ENCODE measurements at regions not wholly inside any gene's neighbourhood (a gene's known extent, or its start where the extent isn't known, plus 50 kb on each side); places are given as distances from the start of the nearest gene placed in this dataset.

- Histone ChIP-seq H3K36me3 (no peaks in the 10 kb centered on the region), H3K27ac (no peak overlapping the region), H3K9me3 (no peaks in the 10 kb centered on the region), H3K4me1 (peaks cover 0 to 18% (median 10%) of the 10 kb centered on the region in 12 donors), H3K4me3 (no peak overlapping the region), H3K27me3 (no peaks in the 10 kb centered on the region)
- DNase-seq: no peak
- no peak for TF ChIP-seq POLR2A (IDR thresholded peaks at IDR 0.05)
- TF ChIP-seq, protein P1, sequence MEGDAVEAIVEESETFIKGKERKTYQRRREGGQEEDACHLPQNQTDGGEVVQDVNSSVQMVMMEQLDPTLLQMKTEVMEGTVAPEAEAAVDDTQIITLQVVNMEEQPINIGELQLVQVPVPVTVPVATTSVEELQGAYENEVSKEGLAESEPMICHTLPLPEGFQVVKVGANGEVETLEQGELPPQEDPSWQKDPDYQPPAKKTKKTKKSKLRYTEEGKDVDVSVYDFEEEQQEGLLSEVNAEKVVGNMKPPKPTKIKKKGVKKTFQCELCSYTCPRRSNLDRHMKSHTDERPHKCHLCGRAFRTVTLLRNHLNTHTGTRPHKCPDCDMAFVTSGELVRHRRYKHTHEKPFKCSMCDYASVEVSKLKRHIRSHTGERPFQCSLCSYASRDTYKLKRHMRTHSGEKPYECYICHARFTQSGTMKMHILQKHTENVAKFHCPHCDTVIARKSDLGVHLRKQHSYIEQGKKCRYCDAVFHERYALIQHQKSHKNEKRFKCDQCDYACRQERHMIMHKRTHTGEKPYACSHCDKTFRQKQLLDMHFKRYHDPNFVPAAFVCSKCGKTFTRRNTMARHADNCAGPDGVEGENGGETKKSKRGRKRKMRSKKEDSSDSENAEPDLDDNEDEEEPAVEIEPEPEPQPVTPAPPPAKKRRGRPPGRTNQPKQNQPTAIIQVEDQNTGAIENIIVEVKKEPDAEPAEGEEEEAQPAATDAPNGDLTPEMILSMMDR (IDR thresholded peaks at IDR 0.05): no peak
- intact Hi-C loops (cut with DNase I): loop anchor here in 1 of 10 donors (5.0 kb wide), 1 partner anchor 47 kb away; no protein-coding TSS in a partner anchor
- WGBS, 4 donors: 95 to 97% (median 96%) methylated on average over 6 of the region's 6 CpGs
- ATAC-seq: no peak
Measured at GRCh38 chr2:64829525-64829924, 159.7 kb upstream of the SLC1A4 start.

DNA sequence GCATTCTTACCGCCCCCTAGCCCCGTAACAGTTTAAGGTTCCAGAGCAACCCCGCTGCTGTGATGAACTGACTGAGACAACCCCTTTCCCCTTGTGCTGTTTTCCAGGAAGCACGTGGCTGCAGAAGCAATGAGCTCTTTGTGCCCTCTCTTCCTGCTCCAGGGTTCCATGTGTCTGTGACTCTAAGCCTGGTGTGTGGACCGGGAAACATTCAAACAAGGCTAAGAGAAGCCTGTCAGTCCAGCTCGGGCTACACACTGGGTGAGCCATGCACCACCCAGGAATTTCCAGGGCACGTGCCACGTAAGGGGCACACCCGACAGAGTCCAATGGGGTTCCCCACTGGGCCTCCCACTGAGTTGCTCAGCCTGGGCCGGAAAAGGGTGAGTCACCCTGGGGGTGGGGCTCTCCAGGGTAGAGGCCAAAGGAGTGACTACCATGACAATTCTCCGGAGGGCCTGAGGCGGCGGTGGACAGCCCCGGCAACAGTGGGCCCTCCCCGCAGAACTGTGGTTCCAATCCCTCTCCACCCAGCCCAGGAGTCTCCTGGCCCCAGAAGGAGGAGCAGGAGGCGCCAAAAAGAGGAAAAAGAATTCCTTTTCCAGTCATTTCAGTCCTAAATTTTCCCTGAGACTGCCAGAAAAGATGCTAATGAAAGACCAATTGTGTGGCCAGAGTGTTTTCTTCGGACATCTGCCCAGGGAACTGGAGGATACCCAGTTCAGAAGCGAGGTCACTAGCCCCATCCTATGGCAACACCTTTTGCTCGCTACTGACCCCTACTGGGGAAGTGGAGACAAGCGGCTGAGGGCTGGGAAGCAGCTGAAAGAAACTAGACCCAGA lies 157.8 kb upstream of the SLC1A4 start:
- Histone ChIP-seq H3K4me3 (peak overlapping the region in 3 of 12 donors; percentile 2 to 37 (median 9)), H3K27ac (peak overlapping the region in 11 of 12 donors; percentile 31 to 90 (median 72)), H3K27me3 (no peaks in the 10 kb centered on the region), H3K9me3 (no peaks in the 10 kb centered on the region), H3K4me1 (peaks cover 0 to 18% (median 10%) of the 10 kb centered on the region in 12 donors), H3K36me3 (no peaks in the 10 kb centered on the region)
- 40 to 54% (median 49%) methylated on average over 19 to 20 of the region's 20 CpGs for WGBS, 4 donors
- ATAC-seq: peak; percentile 79 to 98 (median 97)
- TF ChIP-seq, protein P1 (IDR thresholded peaks at IDR 0.05): peak; percentile 83 to 95 (median 88)
- no peak for TF ChIP-seq POLR2A (IDR thresholded peaks at IDR 0.05)
- peak; percentile 77 to 93 (median 88) for DNase-seq
- intact Hi-C loops (cut with DNase I): loop anchor here in 9 of 10 donors (1.0 to 10.0 kb wide), 9 partner anchors 63 to 187 kb away; partner anchors contain the start of gene SERTAD2 (in 1 of the 9)

- ATAC-seq (no peak), DNase-seq (no peak)
- intact Hi-C loops (cut with DNase I): loop anchor here in 9 of 10 donors (1.0 to 10.0 kb wide), 9 partner anchors 64 to 187 kb away; partner anchors contain the start of gene SERTAD2 (in 1 of the 9)
- 83 to 88% (median 86%) methylated on average over 6 of the region's 6 CpGs for WGBS, 4 donors
- Histone ChIP-seq H3K27me3 (no peaks in the 10 kb centered on the region), H3K4me3 (peak overlapping the region in 1 of 12 donors; percentile 37), H3K27ac (peak overlapping the region in 11 of 12 donors; percentile 31 to 90 (median 72)), H3K4me1 (peaks cover 0 to 18% (median 10%) of the 10 kb centered on the region in 12 donors), H3K9me3 (no peaks in the 10 kb centered on the region), H3K36me3 (no peaks in the 10 kb centered on the region)
- TF ChIP-seq, protein P1 (IDR thresholded peaks at IDR 0.05): peak in 1 of 12 donors; percentile 16
- no peak for TF ChIP-seq POLR2A (IDR thresholded peaks at IDR 0.05)
Measured at GRCh38 chr2:64831977-64832328, 157.2 kb upstream of the SLC1A4 start.

DNA sequence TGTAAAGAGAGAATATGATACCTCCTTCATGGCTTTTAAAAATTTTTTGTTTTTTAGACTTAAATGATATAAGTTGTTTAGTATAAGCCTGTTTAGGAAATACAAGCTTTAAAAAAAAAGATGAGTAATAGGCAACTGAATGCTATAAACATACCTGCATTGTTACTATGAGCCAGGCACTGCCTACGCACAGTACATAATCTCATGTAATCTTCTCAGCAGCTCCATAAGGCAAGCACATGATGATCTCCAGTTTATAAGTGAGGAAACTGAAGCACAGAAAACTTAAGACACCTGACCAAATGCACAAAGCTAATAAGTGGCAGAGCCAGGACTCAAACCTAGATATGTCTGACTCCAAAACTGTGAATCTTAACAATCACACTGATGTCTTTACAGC lies 156.3 kb upstream of the SLC1A4 start:
- intact Hi-C loops (cut with DNase I): loop anchor here in 8 of 10 donors (5.0 to 10.0 kb wide), 5 partner anchors 66 to 188 kb away; no protein-coding TSS in a partner anchor
- Histone ChIP-seq H3K9me3 (no peaks in the 10 kb centered on the region), H3K27me3 (no peaks in the 10 kb centered on the region), H3K36me3 (no peaks in the 10 kb centered on the region), H3K4me3 (no peak overlapping the region), H3K27ac (no peak overlapping the region), H3K4me1 (peaks cover 0 to 27% (median 10%) of the 10 kb centered on the region in 12 donors)
- DNase-seq (no peak), ATAC-seq (no peak)
- WGBS, 4 donors: 48 to 100% (median 94%) methylated on average over 1 of the region's 1 CpG
- no peak for TF ChIP-seq POLR2A (IDR thresholded peaks at IDR 0.05)
- TF ChIP-seq, protein P1 (IDR thresholded peaks at IDR 0.05): no peak
